ENCODE measurements at regions not wholly inside any gene's neighbourhood (a gene's known extent, or its start where the extent isn't known, plus 50 kb on each side); places are given as distances from the start of the nearest gene placed in this dataset.

DNA sequence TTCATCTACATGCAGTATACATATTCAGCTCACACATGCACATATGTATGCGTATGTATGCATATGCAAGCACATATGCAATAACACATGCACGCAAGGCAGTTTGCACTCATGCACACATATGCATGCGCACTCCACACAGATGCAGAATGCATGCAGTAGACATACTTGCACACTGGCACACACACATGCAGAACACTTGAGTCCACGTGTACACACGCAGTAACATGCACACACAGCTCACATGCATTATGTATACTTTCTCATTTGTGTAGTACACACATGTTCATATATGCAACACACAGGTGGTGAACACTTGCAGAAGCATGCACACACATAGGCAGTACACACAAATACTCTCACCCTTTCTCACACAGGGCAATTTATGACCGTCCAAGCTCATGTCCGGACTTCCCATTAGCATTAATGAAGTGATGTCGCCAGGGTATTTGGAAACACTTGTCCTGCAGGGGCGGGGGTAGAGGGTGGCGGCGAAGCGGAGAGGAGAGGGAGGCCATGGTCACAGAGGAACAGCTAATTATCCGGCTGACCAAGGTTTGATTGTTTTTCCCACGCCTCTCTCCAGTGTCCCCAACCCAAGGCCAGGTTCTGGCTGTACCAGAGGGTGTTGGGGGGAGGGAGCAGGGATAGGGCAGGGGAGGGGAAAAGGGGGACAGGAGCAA is 91.3 kb downstream of the VEGFA start:
- no peak for DNase-seq

DNA sequence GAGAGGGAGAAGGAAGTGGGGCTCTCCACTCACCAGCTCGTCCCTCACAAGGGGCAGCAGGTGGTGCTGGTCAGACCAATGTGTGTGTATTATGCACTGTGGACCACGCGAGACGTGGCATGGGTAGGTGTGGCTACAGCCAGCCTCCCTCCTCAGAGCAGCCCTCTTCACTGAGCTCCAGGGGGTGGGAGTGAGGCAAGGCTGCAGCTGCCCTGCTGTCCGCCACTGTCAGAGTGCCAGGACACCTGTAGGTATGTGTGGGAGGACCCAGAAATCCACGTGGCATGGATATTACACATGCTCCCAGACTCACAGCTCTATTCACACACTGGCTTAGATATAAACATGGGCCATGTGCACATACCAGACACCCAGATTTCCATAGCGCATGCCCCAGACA is 90.3 kb downstream of the VEGFA start:
- DNase-seq = no peak

DNA sequence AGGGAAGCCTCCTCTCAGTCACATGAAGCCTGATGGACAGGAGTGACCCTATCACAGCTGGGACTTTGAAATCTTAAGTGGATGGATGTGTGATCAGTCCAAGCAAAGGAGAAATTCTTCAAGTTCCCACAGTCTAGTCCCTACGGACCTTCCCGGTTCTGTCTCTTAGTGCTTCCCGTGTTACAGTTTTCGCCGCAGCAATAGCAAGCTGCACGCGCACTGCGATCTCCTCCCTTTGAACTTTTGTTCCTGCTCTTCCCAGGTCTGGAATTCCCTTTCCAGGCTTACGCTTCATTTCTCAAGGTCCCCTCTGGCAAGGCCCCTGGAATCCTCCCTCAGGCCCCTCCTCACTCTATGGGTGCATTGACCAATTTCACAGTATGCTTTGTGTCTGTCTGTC is 89.2 kb downstream of the VEGFA start:
- no peak for DNase-seq

DNA sequence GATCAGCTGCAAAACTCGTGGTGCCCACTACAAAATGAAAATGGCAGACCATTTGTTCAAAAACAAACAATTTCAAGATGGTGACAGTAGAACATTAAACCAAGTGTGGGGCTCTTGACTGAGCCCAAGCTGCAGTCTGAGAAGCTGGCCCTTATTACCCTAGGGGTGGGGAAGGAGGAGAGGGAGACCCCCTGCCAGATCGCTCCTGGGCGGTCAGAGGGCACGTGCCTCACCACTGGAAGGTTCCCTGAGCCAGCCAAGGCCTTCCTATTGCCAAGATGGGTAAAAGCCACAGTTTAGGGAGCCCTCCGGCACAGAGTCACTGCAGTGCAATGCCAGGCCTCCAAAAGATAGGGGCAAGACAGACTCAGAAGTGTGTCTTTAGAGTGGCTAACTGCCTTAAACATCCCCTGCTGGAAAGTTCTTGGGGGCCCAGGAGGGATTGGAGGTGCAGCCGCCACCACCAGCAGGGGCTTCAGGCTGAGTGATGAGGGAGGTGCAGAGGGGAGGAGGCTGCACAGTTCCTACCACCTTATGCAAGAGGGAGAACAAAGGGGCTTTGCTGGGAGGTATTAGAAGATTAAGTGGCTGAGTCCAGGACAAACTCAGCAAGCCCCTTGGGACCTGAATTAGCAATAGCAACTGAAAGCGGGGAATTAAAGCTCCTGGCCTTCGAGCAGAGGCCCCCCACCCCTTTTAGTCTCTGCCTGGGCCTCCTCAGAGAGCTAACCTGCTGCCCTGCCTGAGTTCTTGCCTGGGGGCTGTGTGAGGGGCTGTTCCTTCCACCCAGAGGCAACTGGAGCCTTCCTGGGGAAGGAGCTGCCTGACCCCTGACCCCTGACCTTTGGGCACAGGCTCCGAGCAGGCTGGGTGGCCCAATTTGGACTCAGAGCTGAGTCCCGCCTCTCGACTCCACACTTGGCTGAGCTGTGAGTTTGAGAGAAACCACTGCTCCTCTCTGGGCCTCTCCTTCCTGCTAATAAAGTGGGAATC is 88.4 kb downstream of the VEGFA start:
- DNase-seq = no peak

DNA sequence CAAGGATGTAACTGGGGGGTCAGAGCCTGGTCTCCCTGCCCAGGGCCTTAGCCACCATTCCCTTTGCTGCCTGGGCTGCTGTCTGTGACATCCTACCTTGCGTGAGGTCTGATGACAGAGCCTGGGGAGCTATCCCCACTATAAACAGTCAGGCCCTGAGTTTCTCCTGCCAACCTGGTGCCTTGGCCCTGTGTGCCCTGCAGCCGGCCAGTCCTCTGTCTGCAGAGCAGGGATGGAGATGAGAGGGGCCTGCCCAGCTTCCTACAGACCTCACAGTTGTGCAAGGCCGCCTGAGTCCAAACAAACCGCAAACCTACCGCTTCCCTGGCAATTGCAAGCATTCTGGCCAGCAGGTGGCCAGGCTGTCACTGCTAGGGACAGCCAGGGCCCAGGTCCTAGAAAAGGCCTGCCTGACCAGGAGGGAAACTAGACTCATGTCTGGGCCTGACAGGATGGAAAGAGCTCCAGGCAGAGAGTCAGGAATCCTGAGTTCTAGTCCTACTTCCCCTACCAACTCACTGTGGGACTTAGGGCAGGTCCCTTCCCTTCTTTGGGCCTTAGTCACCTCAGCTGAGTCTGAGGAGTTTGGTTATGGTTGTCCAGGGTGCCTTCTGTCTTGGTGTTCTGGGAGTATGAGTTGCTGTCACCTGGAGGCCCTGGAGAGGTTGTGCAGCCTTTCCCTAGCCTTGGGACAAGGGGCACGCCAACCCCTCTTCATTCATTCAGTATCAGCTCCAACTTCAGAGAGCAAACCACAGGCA is 86.2 kb downstream of the VEGFA start:
- DNase-seq = no peak

DNA sequence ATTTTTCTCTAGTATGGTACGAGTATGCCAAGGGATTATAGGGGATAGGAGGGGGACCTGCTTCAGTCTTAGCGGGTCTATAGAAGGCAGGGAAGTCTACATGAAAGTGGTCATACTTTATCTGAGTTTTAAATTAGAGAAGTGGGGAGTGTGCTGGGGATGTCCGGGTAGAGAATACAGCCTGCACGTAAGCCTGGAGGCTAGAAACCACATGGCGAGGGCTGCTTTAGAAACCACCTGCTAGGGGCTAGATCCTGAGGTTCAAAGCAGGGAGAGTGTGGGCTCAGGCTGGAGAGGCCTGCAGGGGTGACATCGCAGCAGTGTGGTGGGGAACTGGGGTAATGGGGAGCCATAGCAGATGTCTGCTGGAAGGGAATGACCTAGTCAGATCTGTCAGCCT is 85.2 kb downstream of the VEGFA start:
- no peak for DNase-seq

DNA sequence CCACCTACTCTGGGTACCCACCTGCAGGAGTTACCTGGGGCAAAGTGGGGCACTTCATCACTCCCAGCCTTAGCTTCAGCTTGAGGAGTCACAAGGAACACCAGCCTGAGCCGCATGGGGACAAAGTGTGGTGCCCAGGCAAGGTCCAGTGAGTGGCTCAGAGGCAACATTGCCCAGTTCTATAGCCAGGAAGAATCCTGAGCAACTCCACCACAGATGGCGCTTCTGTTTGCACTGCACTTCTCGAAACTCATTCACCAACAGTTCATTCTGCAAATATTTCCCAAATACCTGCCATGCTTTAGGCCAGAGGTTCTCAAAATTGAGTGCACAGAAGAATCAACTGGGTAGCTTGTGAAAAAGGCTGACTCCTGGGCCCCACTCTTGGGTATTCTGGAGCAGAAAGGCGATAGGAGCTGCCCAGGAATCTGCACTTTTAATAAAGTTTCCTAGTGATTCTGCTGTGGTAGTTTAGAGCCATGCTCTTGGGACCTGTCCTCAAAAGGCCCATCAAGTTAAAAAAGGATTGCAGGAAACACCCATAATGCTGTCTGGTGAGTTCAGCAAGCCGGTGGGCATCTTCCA is 83.1 kb downstream of the VEGFA start:
- DNase-seq = no peak

DNA sequence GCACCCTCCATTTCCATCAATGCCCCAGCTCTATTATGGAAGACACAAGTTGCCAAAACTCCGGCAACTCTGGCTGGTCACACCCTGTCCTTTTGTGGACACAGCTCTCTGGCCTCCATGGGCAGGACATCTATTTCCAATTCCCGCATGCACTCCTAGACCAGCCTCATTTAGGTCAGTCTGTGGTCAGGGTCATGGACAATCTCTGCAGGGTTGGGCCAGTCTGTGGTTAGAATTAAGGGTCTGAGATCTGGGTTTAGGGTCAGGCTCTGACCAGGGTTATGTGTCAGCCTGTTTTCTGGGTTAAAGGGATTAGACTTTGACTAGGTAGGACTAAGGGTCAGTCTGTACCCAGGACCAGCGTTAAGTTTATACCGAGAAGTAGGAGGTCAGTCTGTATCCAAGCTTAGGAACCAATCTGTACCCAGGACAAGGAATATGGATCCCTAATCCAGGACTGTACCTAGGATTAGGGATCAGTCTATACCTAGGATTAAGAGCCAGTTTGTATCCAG is 82.4 kb downstream of the VEGFA start:
- DNase-seq = no peak

DNA sequence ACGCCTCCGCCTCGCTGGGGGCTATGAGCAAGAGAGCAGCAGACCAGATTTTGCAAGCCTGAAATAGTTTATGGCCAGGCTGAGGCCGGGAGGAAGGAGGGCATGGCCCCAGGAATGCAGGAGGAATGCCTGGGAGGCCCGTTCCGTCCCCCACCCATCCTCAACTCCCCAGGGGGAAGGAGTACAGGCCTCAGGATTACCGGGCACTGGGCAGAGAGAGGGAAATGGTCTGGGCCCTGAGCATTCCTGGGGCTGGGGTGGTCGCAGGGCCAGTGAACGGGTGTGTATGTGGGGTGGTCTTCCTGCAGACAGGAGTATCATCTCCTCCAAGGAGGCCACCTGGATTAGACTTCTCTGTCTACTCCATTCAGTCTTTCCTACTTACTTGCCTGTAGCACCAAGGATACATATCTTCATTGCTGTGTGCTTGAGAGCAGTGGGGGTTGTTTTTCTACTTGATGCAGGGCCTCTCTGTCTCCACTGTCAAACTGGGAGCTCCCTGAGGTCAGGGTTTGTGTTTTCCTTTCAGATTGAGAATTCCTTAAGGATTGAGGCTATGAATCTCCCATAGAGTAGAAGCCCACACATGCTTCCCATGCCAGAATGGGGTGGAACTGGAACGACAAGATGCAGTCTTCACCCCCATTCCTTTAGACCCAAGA is 81.3 kb downstream of the VEGFA start:
- DNase-seq = no peak

DNA sequence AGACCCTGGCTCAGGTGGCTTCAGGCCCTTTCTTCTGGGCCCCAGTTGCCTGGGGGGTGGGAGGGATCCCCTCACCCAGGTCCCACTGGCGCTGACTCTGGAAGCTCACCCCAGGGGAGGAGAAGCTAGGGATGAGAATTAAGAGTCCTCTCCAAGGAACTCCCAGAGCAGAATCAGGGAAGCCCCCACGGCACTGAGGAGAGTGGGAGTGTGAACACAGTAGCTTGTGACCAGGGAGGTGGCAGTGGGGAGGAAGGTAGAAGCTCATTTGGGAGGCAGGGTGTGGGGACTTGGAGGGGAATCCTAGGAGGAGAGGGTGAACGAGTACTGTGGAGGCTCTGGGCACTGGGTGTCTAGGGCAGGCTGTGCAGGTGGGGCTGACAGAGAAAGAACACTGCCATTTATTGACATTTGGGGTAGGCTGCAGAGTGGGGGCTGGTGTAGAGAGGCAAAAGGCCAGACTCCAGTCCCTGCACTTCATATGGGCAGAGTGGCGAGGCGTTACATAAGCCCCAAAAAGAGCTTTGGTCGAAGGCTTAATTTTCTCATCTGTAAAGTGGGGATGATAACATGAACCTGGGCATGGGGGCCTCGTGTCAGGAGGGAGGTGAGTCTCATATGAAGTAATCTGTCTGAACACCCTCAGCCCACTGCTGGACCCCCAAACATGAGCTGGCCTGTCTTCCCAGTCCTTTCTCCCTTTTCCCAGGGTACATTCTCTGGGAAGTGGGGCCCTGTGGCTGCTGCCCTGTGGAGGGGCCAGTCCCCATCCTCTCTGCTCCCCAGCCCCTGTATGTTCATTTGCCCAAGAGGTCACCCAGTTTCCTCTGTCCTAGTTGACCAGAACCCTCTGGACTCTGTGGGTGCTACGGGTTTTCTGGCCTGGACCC is 80.5 kb downstream of the VEGFA start:
- no peak for DNase-seq

DNA sequence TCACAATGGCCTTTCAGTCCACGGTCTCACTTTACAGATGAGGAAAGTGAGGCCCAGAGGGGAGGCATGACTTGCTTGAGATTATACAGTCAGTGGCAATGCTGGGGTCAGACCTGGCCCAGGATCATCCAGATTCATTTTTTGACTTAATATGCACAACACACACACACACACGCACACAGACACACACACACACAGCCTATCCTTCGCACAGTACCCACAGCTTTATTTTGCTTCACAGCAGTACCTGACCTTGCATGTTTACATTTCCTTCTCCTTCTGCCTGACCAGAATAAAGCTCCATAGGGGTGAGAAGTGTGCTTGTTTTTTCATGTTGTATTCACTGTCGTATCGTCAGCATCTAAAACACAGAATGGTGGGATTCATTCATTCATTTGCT is 79.8 kb downstream of the VEGFA start:
- DNase-seq = no peak

DNA sequence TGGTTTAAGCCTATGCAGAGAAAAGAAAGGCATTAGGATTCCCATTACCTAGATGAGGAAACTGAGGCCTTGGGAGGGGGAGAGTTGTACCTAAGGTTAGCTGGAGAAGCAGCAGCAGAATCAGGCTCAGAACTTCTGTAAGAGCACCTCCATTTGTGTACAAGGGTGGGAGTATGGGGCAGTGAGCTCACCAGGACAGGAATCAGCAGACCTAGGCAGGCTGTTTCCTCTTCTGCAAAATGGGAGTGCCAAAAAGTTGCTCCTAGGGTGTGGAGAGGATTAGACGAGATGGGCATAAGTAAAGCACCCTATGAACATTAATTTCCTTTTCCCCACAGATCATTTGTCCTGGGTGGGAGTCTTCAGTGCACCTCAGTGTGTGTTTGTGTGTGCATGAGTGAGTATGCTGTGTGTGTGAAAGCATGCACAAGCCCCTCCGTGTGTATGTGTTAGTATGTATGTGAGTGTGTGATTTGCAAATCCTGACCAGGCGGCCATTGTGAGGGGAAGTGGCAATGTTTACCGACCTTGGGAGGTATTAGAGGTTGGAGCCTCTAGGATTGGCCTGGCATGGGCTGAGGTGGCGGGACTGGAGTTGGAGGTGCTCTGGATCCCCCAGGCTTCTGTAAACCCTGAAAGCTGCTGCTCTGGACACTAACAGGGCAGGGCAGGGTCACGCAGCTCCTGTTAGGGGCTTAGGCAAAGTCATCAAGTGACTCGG is 78.8 kb downstream of the VEGFA start:
- no peak for DNase-seq

DNA sequence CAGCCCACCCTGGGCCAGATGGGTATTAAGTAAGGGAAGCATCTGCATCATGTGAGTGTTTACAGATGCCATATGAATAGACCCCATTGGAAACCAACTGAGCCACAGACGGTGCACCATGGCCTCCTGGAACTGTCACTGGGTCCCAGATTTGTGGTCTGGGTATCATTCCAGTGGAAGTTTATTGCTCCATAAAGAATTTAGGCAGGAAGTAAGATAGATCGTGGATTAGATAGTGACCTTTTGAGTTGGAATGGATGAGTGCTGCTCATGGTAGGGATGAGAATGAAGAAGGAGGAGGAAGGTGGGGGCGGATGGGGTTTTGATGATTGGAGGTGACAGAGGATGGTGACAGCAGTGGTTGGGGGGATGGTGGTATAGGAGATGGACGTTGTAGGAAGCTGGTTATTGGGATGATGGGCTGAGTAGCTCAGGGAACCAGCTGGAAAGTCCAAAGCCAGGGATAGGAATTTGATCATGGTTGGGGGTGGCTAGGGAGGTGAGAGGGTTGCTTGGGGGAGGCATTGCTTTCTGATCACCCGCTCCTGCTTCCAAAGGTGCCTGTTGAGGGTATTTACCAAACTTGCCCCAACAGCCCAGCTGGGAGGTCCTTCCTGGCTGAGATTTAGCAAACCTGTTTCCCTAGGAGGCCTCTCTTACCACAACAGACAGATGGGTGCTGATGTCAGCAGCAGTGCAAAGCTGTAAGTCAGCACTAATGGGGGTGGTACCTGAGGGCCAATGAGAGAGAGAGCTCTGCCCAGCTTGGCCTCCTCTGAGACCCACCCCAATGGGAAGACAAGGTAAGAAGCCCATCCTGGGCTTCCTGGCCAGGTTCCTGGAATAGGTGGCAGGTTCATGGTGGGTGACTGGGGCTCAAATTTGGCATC is 78.0 kb downstream of the VEGFA start:
- DNase-seq = no peak

DNA sequence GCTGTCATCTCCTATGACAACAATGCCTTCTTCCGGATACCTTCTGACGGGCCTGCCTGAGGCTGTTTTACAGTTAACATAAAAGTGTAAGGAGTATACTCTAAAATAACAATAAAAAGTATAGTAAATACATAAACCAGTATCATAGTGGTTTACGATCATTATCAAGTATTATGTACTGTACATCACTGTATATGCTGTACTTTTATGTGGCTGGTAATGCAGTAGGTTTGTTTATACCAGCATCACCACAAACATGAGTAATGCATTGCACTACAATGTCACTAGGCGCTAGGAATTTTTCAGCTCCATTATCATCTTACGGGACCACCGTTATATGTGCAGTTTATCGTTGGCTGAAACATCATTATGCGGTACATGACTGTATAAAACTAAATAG is 76.5 kb downstream of the VEGFA start:
- DNase-seq = no peak

DNA sequence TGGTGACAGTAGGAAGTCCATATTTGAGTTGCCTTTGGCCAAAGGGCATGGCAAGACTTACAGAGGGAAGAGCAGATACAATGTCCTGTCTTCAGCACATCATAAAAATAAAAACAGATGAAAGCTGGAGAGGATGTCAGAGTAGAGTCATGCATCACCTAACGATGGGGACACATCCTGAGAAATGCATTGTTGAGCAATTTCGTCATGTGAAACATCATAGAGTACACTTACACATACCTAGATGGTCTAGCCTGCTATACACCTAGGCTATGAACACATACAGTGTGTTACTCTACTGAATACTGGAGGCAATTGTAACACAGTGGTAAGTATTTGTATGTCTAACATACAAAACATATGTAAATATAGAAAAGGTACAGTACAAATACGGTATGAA is 75.6 kb downstream of the VEGFA start:
- no peak for DNase-seq

DNA sequence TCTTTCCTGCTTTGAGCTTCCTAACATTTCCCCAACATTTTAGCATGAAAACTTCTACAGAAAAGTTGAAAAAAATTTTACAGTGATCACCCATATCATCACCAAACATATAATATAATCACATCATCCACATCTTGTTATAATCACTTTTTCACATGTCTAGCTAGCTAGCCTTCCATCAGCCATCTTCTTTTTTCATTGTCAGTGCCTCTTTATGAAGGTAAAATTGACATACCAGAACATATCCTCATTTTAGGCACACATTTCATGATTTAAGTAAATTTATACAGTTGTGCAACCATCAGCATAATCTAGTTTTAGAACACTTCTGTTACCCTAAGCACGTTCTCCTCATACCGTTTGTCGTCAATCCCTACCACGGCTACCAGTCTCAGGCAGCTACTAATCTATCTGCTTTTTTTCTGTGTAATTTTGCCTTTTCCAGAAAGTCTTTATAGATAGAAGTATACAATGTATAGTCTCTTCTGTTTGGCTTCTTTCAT is 73.7 kb downstream of the VEGFA start:
- no peak for DNase-seq

DNA sequence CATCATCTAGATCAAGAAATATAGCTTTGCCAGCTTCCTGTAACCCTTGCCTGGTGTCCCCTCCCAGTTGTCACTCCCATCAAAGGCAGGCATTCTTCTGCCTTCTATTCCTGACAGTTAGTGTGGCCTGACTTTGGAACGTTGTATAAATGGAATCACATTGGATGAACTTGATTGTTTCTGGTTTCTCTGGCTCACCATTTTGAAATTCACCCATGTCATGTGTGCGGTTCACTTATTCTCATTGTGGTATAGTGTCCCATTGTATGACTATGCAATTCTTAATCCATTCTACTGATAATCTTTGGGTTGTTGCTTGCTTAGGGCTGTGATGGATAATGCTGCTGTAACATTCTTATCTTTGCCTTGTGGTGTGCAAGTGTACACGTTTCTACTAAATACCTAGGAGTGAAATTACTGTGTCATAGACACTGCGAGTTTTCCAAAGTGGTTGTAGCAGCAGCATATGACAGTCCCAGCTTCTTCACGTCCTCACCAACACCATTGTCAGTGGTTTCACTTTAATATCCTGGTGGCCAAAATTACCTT is 73.2 kb downstream of the VEGFA start:
- DNase-seq = no peak

DNA sequence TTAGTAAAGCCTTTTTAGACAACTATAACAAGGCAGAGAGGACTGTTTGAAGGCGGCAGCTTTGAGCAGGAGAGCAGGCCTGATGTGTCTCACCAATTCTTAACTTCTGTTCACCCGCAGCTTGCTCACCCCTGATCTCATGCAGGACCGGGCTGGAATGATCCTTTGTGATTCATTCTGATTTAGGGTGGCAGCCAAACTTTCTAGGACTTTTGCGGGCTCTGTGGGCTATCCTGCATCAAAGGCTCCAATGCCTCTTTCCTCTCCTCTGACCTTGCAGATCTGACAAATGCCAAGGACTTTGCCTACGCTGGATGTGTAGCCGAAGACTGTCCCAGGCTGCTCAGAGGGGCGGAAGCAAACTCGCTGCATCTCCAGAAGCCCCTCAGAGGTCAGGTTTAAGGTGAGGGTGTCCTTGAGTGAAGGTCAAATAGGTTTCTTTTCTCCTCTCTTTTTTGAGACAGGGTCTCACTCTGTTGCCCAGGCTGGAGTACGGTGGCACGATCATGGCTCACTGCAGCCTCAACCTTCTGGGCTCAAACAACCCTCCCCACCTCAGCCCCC is 72.3 kb downstream of the VEGFA start:
- DNase-seq = no peak

Measured in NCI-H526 treated with DMSO at 0.1 percent for 48 hours (cell line).